Nephron progenitor cell (in vitro differentiated cells): ENCODE measurements at regions not wholly inside any gene's neighbourhood (a gene's known extent, or its start where the extent isn't known, plus 50 kb on each side); places are given as distances from the start of the nearest gene placed in this dataset.
"Not testable (repeated sequence)": the region's sequence is repeated elsewhere in the genome, so short reads cannot be mapped to it uniquely, and the experiment has no call there.

Experiments used
- DNase-seq: peaks from one replicate; pipeline ENCODE4 v3.0.0; 2021
- H3K27ac Mint-ChIP-seq: 2 replicates; pipeline ENCODE4 v1.8.0; 2021; ENCODE audit warnings: mild to moderate bottlenecking, moderate library complexity, mixed read lengths
- H3K27me3 Mint-ChIP-seq: 2 replicates; pipeline ENCODE4 v1.8.0; 2021; ENCODE audit warnings: mild to moderate bottlenecking, low read depth, mixed read lengths; ENCODE audit not compliant: poor library complexity
- H3K36me3 Mint-ChIP-seq: 2 replicates; pipeline ENCODE4 v1.8.0; 2021; ENCODE audit warnings: low read depth, mixed read lengths
- H3K4me1 Mint-ChIP-seq: 2 replicates; pipeline ENCODE4 v1.8.0; 2021; ENCODE audit warnings: mixed read lengths
- H3K4me3 Mint-ChIP-seq: 2 replicates; pipeline ENCODE4 v1.8.0; 2021; ENCODE audit warnings: mild to moderate bottlenecking, moderate library complexity, mixed read lengths
- H3K9me3 Mint-ChIP-seq: 2 replicates; pipeline ENCODE4 v1.8.0; 2021; ENCODE audit warnings: mild to moderate bottlenecking, moderate library complexity, mixed read lengths
- CTCF ChIP-seq: fragments of 200-600 bp; sonication (generic); IDR thresholded peaks from 2 replicates; pipeline ENCODE4 v1.5.0; 2021; ENCODE audit warnings: antibody characterized with exemption

DNA sequence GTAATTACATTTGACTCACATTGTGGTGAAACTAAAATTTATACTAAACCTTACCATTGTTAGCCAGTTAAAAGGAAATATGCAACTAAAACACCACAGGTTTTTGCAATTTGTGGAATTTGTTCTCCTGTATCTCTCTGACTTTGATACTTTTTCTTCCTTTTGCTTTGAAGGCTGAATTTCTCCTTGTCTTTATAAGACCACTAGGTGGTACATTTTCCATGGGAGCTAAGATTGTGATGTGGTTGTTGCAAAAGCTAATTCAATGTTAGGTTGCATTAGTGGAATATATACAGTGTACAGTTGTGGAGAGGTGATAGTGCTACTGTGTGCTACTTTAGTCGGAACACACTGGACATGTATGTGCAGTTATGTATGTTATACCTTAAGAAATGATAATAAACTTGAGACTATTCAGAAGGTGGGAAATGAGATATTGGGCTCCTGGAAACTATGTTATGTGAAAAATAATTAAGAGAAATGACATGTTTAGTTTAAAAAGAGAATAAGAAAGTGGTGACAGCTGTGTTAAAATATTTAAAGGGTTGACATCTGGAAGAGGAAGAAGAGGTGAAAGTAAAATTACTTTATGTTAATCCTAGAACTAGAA lies 70.3 kb downstream of the ARL9 start:
- TF ChIP-seq CTCF, result peak; percentile 36

DNA sequence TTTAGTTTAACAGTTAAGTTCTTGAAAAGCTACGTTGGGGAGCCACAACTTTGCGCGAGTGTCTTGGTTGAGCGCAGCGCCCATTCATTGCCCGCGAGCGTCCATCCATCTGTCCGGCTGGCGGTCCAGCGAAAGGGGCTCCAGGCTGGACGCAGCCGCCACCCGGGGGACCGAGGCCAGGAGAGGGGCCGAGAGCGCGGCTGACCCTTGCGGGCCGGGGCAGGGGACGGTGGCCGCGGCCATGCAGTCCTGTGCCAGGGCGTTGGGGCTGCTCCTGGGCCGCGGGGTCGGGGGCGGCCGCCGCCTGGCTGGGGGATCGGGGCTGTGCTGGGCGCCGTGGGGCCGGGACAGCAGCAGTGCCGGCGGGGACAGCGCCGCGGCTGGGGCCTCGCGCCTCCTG lies 86.8 kb downstream of the ARL9 start:
- peaks cover 38% of the 10 kb centered on the region for H3K9me3 Mint-ChIP-seq
- not testable (repeated sequence) for H3K27ac Mint-ChIP-seq, DNase-seq, H3K27me3 Mint-ChIP-seq, H3K4me3 Mint-ChIP-seq
- H3K4me1 Mint-ChIP-seq, result peaks cover 17% of the 10 kb centered on the region
- peaks cover 19% of the 10 kb centered on the region for H3K36me3 Mint-ChIP-seq

More for the DNA sequence above, 70.3 kb downstream of the ARL9 start:
- DNase-seq, result no peak
- no peaks in the 10 kb centered on the region for H3K9me3 Mint-ChIP-seq
- H3K27ac Mint-ChIP-seq, result no peak overlapping the region
- no peak overlapping the region for H3K4me3 Mint-ChIP-seq
- peaks cover 3% of the 10 kb centered on the region for H3K27me3 Mint-ChIP-seq
- no peaks in the 10 kb centered on the region for H3K4me1 Mint-ChIP-seq
- H3K36me3 Mint-ChIP-seq, result no peaks in the 10 kb centered on the region
